ENCODE measurements at regions not wholly inside any gene's neighbourhood (a gene's known extent, or its start where the extent isn't known, plus 50 kb on each side); places are given as distances from the start of the nearest gene placed in this dataset.

GRCh38 chr2:238655198-238655860 is 192.6 kb upstream of the TWIST2 start:
- TF ChIP-seq POLR2A (IDR thresholded peaks at IDR 0.05) (no peak), CTCF (IDR thresholded peaks at IDR 0.05) (no peak), POLR2AphosphoS5 (IDR thresholded peaks at IDR 0.05) (no peak)

All from suprapubic skin (tissue), 4 donors.